Keratinocyte (primary cell): ENCODE measurements at regions not wholly inside any gene's neighbourhood (a gene's known extent, or its start where the extent isn't known, plus 50 kb on each side); places are given as distances from the start of the nearest gene placed in this dataset.

Experiments used
- CTCF ChIP-seq, 3 experiments: IDR thresholded peaks in 1 of 3; conservative IDR thresholded peaks in 1 of 3; optimal IDR thresholded peaks in 1 of 3; 2 replicates in 2 of 3; 3 replicates in 1 of 3; pipeline versions ENCODE3 to v1.5.1; 2011; ENCODE audit warnings: low read length in 3 of 3, mild to moderate bottlenecking in 3 of 3, moderate library complexity in 2 of 3, control low read depth in 1 of 3, inconsistent platforms in 1 of 3; ENCODE audit not compliant: insufficient read depth in 2 of 3; ENCODE audit errors: extremely low read depth in 1 of 3
- EZH2 ChIP-seq: IDR thresholded peaks from one replicate; pipeline ENCODE4 v1.6.1; 2012; ENCODE audit warnings: inconsistent platforms, mild to moderate bottlenecking, low read length, moderate library complexity

GRCh38 chr2:133755480-133756300 lies 187.4 kb upstream of the NCKAP5 start:
- TF ChIP-seq CTCF (optimal IDR thresholded peaks at IDR 0.05 in 1 of 3, IDR thresholded peaks at IDR 0.05 in 1 of 3, conservative IDR thresholded peaks at IDR 0.05 in 1 of 3; ENCODE audit: extremely low read depth in 1 of 3, insufficient read depth in 2 of 3, low read length in 3 of 3) (no peak), EZH2 (no peak)
